ENCODE measurements at regions not wholly inside any gene's neighbourhood (a gene's known extent, or its start where the extent isn't known, plus 50 kb on each side); places are given as distances from the start of the nearest gene placed in this dataset.

DNA sequence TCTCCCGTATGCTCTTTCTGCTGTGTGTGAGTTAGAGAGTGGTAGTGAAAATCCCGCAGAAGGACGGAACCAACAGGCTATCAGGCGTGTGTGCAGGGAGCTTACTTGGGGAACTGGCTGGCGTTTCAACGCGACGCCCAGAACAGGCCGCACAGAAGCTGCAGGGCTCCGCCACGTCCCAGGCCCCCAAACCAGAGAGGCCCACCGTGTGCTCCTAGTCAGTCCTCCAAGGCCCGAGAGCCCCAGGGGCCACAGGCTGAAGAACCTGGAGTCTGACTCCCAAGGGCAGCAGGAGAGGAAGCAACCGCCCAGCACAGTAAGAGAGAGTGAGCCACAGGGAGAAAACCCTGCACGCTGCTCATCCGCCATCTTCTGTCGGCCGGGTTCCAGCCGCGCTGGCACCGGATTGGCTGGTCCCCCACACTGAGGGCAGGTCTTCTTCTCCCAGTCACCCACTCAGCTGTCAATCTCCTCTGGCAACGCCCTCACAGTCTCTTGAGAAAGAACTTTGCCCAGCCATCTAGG, 730.6 kb upstream of the VSTM2A start:
- Histone ChIP-seq H3K79me2 (ENCODE audit: control insufficient read depth, insufficient read depth, low read length) (no peaks in the 10 kb centered on the region), H3K27me3 (ENCODE audit: control insufficient read depth in 2 of 2, insufficient read depth in 2 of 2, low read length in 2 of 2) (no peaks in the 10 kb centered on the region), H3K4me3 (replicated peaks in 1 of 3; ENCODE audit: insufficient read depth in 1 of 3, low read depth in 1 of 3, low read length in 3 of 3) (no peak overlapping the region), H3K4me2 (ENCODE audit: insufficient read depth, low read length) (no peak overlapping the region), H3K36me3 (ENCODE audit: control insufficient read depth in 2 of 2, extremely low read depth in 1 of 2, insufficient read depth in 2 of 2, low read length in 2 of 2) (no peaks in the 10 kb centered on the region), H3K9ac (replicated peaks; ENCODE audit: extremely low read depth, insufficient read depth, low read length) (no peak overlapping the region), H3K9me1 (replicated peaks; ENCODE audit: control insufficient read depth, extremely low read depth, insufficient read depth, low read length) (no peaks in the 10 kb centered on the region), H3K27ac (ENCODE audit: insufficient read depth, low read depth, low read length) (no peak overlapping the region), H3K9me3 (replicated peaks; ENCODE audit: control insufficient read depth, insufficient read depth, low read length) (peaks cover 2% of the 10 kb centered on the region), H3K4me1 (ENCODE audit: control insufficient read depth, extremely low read depth, insufficient read depth, low read length) (no peaks in the 10 kb centered on the region), H2AFZ (ENCODE audit: low read depth, low read length) (no peak overlapping the region), H4K20me1 (replicated peaks; ENCODE audit: control insufficient read depth, extremely low read depth, insufficient read depth, low read length) (no peaks in the 10 kb centered on the region)
- ChIA-PET POLR2A (no interaction called here), CTCF (no interaction called here)
- BruUV-seq (replicated peaks), result no TSS peak
- TF ChIP-seq POLR2AphosphoS5 (IDR thresholded peaks at IDR 0.05; ENCODE audit: insufficient read depth, low read depth, low read length) (no peak), MYC (IDR thresholded peaks at IDR 0.05; ENCODE audit: low read depth, low read length) (no peak), GATA2 (IDR thresholded peaks at IDR 0.05; ENCODE audit: insufficient read depth, insufficient read length, low read depth, low read length) (no peak), EZH2 (IDR thresholded peaks at IDR 0.05; ENCODE audit: borderline replicate concordance, low read depth, low read length, severe bottlenecking) (no peak)
- TF ChIP-seq, protein P1, sequence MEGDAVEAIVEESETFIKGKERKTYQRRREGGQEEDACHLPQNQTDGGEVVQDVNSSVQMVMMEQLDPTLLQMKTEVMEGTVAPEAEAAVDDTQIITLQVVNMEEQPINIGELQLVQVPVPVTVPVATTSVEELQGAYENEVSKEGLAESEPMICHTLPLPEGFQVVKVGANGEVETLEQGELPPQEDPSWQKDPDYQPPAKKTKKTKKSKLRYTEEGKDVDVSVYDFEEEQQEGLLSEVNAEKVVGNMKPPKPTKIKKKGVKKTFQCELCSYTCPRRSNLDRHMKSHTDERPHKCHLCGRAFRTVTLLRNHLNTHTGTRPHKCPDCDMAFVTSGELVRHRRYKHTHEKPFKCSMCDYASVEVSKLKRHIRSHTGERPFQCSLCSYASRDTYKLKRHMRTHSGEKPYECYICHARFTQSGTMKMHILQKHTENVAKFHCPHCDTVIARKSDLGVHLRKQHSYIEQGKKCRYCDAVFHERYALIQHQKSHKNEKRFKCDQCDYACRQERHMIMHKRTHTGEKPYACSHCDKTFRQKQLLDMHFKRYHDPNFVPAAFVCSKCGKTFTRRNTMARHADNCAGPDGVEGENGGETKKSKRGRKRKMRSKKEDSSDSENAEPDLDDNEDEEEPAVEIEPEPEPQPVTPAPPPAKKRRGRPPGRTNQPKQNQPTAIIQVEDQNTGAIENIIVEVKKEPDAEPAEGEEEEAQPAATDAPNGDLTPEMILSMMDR (IDR thresholded peaks at IDR 0.05; ENCODE audit: extremely low read depth in 1 of 2, insufficient read depth in 1 of 2, low read depth in 1 of 2, low read length in 2 of 2), result no peak
- DNase-seq (ENCODE audit: low read depth, low spot score), result no peak
- dilution Hi-C loops (cut with MboI; ENCODE audit: extremely low pct_ligation_motif_present, low sequenced_read_pairs), result no loop called here
- intact Hi-C loops (cut with micrococcal nuclease), result no loop called here
- no peak for FAIRE-seq

DNA sequence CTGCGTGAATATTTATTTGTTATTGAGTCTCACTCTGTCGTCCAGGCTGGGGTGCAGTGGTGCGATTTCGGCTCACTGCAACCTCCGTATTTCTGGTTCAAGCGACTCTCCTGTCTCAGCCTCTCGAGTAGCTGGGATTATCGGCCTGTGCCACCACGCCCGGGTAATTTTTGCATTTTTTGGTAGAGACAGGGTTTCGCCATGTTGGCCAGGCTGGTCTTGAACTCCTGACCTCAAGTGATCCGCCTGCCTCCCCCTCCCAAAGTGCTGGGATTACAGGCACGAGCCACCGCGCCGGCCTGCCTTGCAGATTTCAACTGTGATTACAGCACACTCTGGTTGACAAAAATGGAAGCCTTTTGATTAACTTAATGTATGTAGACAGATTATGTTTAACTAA, 730.0 kb upstream of the VSTM2A start:
- H3K27me3 ChIP-seq (ENCODE audit: control insufficient read depth in 2 of 2, insufficient read depth in 2 of 2, low read length in 2 of 2), result no peaks in the 10 kb centered on the region
- no peak overlapping the region for H3K4me2 ChIP-seq (ENCODE audit: insufficient read depth, low read length)
- ChIA-PET CTCF (no interaction called here), POLR2A (no interaction called here)
- BruUV-seq (replicated peaks), result no TSS peak
- dilution Hi-C loops (cut with MboI; ENCODE audit: extremely low pct_ligation_motif_present, low sequenced_read_pairs) (no loop called here), intact Hi-C loops (cut with micrococcal nuclease) (no loop called here)
- H3K4me3 ChIP-seq (replicated peaks in 1 of 3; ENCODE audit: insufficient read depth in 1 of 3, low read depth in 1 of 3, low read length in 3 of 3), result no peak overlapping the region
- no peak overlapping the region for H2AFZ ChIP-seq (ENCODE audit: low read depth, low read length)
- peaks cover 2% of the 10 kb centered on the region for H3K9me3 ChIP-seq (replicated peaks; ENCODE audit: control insufficient read depth, insufficient read depth, low read length)
- no peak overlapping the region for H3K27ac ChIP-seq (ENCODE audit: insufficient read depth, low read depth, low read length)
- FAIRE-seq (no peak), DNase-seq (ENCODE audit: low read depth, low spot score) (no peak)
- H3K4me1 ChIP-seq (ENCODE audit: control insufficient read depth, extremely low read depth, insufficient read depth, low read length), result no peaks in the 10 kb centered on the region
- H3K9me1 ChIP-seq (replicated peaks; ENCODE audit: control insufficient read depth, extremely low read depth, insufficient read depth, low read length), result no peaks in the 10 kb centered on the region
- no peaks in the 10 kb centered on the region for H3K36me3 ChIP-seq (ENCODE audit: control insufficient read depth in 2 of 2, extremely low read depth in 1 of 2, insufficient read depth in 2 of 2, low read length in 2 of 2)
- no peak overlapping the region for H3K9ac ChIP-seq (replicated peaks; ENCODE audit: extremely low read depth, insufficient read depth, low read length)
- TF ChIP-seq, protein P1 (IDR thresholded peaks at IDR 0.05; ENCODE audit: extremely low read depth in 1 of 2, insufficient read depth in 1 of 2, low read depth in 1 of 2, low read length in 2 of 2), result no peak
- TF ChIP-seq POLR2AphosphoS5 (IDR thresholded peaks at IDR 0.05; ENCODE audit: insufficient read depth, low read depth, low read length) (no peak), FOS (IDR thresholded peaks at IDR 0.05; ENCODE audit: borderline replicate concordance, insufficient read depth, low read length) (no peak), POLR2A (IDR thresholded peaks at IDR 0.05; ENCODE audit: low read depth, low read length) (no peak), GATA2 (IDR thresholded peaks at IDR 0.05; ENCODE audit: insufficient read depth, insufficient read length, low read depth, low read length) (no peak), EZH2 (IDR thresholded peaks at IDR 0.05; ENCODE audit: borderline replicate concordance, low read depth, low read length, severe bottlenecking) (no peak), MYC (IDR thresholded peaks at IDR 0.05; ENCODE audit: low read depth, low read length) (no peak)
- TF ChIP-seq, protein P2, sequence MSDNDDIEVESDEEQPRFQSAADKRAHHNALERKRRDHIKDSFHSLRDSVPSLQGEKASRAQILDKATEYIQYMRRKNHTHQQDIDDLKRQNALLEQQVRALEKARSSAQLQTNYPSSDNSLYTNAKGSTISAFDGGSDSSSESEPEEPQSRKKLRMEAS (IDR thresholded peaks at IDR 0.05; ENCODE audit: insufficient read depth, insufficient read length), result no peak
- no peaks in the 10 kb centered on the region for H4K20me1 ChIP-seq (replicated peaks; ENCODE audit: control insufficient read depth, extremely low read depth, insufficient read depth, low read length)
- H3K79me2 ChIP-seq (ENCODE audit: control insufficient read depth, insufficient read depth, low read length), result no peaks in the 10 kb centered on the region

Data from endothelial cell of umbilical vein (primary cell).